GM20431 (cell line): ENCODE measurements at regions not wholly inside any gene's neighbourhood (a gene's known extent, or its start where the extent isn't known, plus 50 kb on each side); places are given as distances from the start of the nearest gene placed in this dataset.
"Not testable (repeated sequence)": the region's sequence is repeated elsewhere in the genome, so short reads cannot be mapped to it uniquely, and the experiment has no call there.

Experiments
- in situ Hi-C: fragments of 300-500 bp; cut with MseI, MboI; formaldehyde crosslinking; loops from one replicate; pipeline ENCODE4 v1.15.0; 2020; ENCODE audit warnings: low sequenced_read_pairs; ENCODE audit not compliant: unreplicated experiment

DNA sequence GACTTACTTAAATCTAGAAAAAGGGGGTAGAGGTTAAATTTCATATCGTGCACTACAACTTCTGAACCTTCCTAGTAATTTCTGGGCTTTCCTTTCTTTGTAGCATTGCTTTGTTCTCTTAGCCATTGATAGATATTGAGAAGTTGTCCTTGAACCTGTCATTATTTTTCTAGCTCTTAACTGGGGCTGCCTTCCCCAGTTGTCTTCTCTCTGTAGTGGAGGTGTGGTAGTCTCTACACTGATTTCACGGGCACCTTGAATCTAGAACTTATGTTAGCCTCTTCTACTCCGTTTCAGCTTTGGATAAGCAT, 504.0 kb downstream of the PCNX1 start:
- in situ Hi-C loops: no loop called here

DNA sequence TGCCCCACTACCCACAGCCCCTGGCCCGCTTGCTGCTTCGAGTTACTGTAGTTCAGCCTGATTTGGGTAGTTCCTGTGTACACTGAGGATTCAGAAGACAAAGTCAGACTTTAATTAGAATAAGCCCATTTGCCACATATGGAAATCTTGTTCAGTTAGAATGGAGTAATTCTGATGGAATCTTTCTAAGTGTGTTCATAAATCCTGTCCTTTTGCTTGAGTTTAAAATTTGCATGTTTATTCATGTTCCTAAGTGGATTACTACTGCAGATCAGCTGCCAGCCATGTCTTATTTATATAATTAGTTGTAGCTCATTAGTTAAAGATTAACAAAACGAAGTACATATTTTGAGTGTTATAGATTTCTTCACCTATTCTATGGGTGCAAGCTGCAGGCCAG, 504.5 kb downstream of the PCNX1 start:
- in situ Hi-C loops: no loop called here

DNA sequence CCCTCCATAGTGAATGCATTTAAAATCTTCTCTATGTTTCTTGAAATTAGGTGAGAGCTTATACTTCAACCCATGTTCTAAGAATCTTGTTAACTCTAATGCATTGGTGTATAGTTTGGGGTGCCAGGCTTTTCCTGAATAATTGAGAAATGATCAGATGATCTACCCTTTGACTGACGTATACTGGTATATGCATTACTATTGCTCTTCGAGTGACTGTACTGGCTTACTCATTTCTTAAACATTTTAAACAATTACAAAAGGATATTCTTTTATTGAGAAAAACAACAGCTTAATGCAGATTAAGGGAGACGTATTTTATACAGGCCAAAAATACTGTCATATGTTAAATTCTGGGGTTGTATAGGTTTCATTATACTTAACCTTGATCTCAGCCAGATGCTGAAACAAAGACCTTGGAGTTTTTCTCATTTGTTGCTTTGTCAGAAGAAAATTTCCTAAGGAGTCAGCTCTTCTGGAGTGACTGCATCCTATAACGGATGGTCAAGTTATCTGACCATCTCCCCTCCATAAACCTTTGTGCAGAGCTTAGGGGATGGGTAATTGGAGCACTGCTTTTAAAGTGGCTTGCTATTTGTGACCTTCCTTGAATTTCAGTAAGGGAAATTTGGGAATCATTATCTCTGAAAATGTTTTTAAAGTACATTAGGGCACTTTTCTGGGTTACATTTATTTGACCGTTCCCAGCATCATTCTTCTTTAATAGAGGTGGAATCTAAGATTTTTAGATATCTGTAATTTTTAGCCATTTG, 507.6 kb downstream of the PCNX1 start:
- in situ Hi-C loops: no loop called here

DNA sequence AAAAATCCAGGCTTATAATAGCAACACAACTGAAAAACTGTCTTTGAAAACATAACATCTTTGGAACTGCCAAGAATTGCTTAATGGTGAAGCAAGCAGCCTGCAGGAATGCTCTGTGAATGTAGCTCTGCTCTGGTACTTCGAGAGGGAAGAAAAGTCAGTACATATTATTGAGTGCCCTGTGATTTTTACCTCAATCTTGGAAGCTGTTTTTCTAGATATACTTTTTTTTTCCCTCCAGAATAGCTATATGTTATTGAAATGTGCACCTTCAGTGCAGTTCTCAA, 508.1 kb downstream of the PCNX1 start:
- in situ Hi-C loops: no loop called here

DNA sequence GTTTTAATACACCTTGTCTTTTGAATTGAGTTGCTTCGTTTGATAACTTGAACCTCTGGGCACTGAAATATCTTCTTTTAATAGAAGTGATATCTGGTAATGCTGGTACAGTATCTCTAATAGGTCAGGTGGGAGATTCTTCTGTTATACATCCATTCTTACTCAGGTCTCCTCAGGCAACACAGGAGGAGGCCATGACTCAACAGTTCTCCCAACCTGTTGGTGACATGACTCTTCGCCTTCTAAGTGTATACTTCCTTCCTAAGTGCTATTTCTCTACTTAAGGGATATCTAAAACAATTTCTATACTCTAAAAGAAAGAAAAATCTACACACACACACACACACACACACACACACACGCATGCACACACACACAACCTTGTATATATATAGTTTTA, 509.1 kb downstream of the PCNX1 start:
- in situ Hi-C loops: no loop called here

- in situ Hi-C loops: no loop called here
Measured at GRCh38 chr14:71418532-71419245, 511.4 kb downstream of the PCNX1 start.

- in situ Hi-C loops: no loop called here
Measured at GRCh38 chr14:71423481-71423880, 508.7 kb upstream of the RGS6 start.

DNA sequence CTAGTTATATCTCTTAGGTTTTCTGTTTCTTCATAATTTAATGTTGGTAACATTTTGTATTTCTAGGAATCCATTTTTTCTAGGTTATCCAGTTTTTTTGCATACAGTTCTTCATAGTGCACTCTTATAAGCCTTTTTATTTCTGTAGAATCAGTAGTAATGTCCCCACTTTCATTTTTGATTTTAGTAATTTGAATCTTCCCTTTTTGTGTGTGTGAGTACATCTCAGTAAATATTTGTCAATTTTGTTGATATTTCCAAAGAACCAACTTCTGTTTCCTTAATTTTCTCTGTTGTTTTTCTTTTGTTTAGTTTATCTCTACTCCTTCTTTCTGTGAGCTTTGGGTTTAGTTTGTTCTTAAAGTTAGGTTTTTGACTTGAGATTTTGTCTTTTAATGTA, 507.3 kb upstream of the RGS6 start:
- in situ Hi-C loops: no loop called here

GRCh38 chr14:71426001-71426400, 506.2 kb upstream of the RGS6 start:
- in situ Hi-C loops: no loop called here

- in situ Hi-C loops: no loop called here
Measured at GRCh38 chr14:71429902-71430301, 502.3 kb upstream of the RGS6 start.

GRCh38 chr14:71430321-71430677, 501.9 kb upstream of the RGS6 start:
- in situ Hi-C loops: no loop called here

DNA sequence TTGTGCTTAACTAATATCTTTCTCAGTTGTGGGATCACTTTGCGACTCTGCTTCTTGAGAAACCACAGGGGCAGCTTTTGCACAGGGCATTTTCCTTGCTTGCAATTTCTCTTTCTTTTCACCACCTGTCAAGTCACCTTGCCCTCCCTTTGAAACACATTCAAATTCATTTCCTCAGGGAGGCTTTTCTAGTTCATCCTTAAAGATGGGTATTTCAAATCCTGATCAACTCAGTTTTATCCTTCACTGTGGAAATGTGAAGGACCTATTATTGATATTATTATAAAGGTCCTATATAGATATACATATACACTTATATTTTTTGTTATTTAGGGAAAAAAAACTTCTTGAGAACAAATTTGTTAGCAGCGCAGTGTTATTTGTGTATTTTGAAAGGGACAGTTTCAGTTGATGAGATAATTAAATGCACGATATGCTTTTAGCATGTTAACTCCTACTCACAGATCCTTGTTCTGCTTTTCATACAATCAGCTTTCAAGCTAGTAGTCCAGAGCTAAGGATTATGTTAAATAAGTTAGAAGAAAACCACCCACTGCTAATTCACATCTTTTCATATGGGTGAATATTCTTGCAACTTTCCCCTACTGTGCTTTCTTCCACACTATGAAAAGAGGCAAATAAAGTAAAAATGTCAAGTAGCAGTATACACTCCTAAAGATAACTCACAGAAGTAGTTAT, 501.4 kb upstream of the RGS6 start:
- in situ Hi-C loops: no loop called here

DNA sequence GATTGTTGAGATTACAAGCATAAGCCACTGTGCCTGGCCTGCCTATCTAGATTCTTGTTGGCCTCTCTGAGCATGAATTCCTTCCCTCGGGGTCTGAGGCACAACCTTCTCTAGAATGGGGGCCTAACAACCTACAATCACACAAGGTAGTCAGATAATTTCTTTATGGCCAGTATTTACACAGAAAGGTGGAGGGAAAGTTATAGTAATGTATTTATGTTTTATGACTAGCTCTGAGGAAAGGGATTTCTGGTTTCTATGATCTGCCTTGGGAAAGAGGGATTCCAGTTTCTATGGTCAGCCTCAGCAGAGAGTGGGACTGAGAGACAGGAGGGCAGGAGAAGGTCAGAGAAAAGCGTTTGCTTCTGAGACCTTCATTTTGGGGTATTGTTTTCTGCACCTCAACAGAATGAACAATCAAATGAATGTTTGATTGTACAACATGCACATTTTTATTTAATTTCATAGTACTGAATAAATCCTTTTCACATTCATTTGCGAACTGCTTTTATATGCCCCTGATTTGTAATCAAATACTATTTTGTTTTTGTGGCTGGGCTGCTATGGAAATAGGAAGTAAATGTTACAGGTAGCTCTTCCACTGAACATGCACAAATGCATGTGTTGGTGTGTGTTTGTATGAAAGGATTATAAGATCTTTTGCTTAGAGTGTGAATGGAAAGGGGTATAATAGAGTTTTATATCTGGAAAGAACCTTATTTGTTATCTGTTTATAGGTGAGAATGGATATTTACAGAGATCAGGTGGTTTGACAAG, 499.7 kb upstream of the RGS6 start:
- in situ Hi-C loops: no loop called here

DNA sequence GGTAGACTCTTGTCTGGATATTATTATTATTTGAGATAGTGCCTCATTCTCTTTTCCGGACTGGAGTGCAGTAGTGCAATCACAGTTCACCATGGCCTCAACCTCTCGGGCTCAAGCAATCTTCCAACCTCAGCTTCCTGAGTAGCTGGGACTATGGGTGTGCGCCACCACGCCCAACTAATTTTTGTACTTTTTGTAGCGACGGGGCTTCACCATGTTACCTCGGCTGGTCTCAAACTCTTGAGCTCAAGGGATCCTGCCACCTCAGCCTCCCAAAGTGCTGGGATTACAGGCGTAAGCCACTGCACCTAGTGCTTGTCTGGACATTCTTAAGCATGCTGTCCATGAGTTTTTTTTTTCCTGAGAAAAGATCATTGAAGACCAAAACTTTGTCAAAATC, 498.9 kb upstream of the RGS6 start:
- in situ Hi-C loops: no loop called here

- in situ Hi-C loops: not testable (repeated sequence)
Measured at GRCh38 chr14:71435641-71436040, 496.6 kb upstream of the RGS6 start.

GRCh38 chr14:71437870-71438269, 494.4 kb upstream of the RGS6 start:
- in situ Hi-C loops: no loop called here

DNA sequence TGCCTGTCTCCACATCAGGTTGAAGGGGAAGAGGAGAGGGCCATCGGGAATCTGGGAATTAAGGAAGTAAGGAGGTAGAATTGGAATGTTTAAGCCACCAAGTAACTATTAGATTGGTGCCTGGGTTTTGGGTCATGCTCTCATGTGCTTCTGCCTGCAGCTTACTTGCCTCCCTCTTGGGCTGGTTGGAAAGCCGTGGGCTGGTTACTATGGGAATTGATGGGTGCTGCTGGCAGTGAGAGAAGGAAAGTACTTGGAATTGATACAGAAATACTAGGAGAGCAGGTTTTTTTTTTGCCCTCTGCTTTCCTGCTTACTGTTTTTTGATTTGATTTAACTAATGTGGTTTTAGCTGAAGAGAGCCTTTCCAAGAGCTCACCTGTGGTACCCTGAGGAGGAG, 493.5 kb upstream of the RGS6 start:
- in situ Hi-C loops: no loop called here

DNA sequence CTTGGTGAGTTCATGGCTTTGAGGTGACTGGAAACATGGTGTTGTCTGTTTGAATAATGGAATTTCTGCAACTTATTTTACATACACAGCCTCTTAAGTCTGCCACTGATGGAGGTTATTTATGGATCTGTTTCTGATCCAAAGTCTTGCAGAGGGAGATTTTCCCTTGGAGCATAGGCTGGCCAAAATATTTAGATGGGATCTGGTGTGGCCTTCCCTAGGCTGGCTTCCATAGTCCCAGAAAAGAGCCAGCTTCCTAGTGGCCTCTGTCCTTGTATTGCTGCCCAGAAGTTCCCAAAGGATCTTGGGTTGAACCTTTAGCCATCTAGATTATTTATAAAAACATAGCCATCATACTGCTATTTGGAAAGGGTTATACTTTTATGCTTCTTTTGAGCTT, 491.1 kb upstream of the RGS6 start:
- in situ Hi-C loops: no loop called here

- in situ Hi-C loops: no loop called here
Measured at GRCh38 chr14:71444030-71444822, 488.0 kb upstream of the RGS6 start.
